Endothelial cell of umbilical vein (primary cell): ENCODE measurements at regions not wholly inside any gene's neighbourhood (a gene's known extent, or its start where the extent isn't known, plus 50 kb on each side); places are given as distances from the start of the nearest gene placed in this dataset.

Experiments
- BruUV-seq: library from RNA; stranded (reverse); fragments of 400-500 nt; replicated peaks from 2 replicates; lab custom pipeline; 2021; lab: Mats Ljungman, UMichigan
- CTCF ChIA-PET: fragments of 300-600, 350-600 bp; sonication (Branson Sonifier 250); formaldehyde crosslinking; loops from one replicate; lab custom pipeline; 2021; ENCODE audit warnings: antibody characterized with exemption, inconsistent platforms; lab: Charles Lee
- POLR2A ChIA-PET: fragments of 300-600, 350-600 bp; sonication (Branson Sonifier 250); formaldehyde crosslinking; loops from one replicate; lab custom pipeline; 2021; ENCODE audit warnings: antibody characterized with exemption, inconsistent platforms; lab: Charles Lee
- DNase-seq: peaks from one replicate; pipeline ENCODE4 v3.0.0-alpha.2; 2011; ENCODE audit warnings: low read depth, low spot score
- FAIRE-seq: peaks from 2 replicates; lab custom pipeline; 2011; peaks lifted over from hg19 to GRCh38; lab: Jason Lieb, UNC
- H2AFZ ChIP-seq: 2 replicates; pipeline ENCODE4 v1.6.0; 2012; ENCODE audit warnings: low read depth, low read length, control low read depth, inconsistent platforms
- H3K27ac ChIP-seq: 2 replicates; pipeline ENCODE4 v1.5.1; 2011; ENCODE audit warnings: low read depth, mild to moderate bottlenecking, control low read depth, low read length, moderate library complexity; ENCODE audit not compliant: insufficient read depth
- H3K27me3 ChIP-seq, 2 experiments: 2 replicates each; pipeline versions ENCODE4 v1.6.0 to v1.6.1; 2011; ENCODE audit warnings: low read length in 2 of 2, mixed read lengths in 1 of 2; ENCODE audit not compliant: control insufficient read depth in 2 of 2, insufficient read depth in 2 of 2
- H3K36me3 ChIP-seq, 2 experiments: 2 replicates in 1 of 2; 3 replicates in 1 of 2; pipeline ENCODE4 v1.5.1; 2011; ENCODE audit warnings: low read length in 2 of 2, mild to moderate bottlenecking in 1 of 2, moderate library complexity in 1 of 2; ENCODE audit not compliant: control insufficient read depth in 2 of 2, insufficient read depth in 2 of 2; ENCODE audit errors: extremely low read depth in 1 of 2
- H3K4me1 ChIP-seq: 3 replicates; pipeline ENCODE4 v1.5.1; 2011; ENCODE audit warnings: mild to moderate bottlenecking, low read length; ENCODE audit not compliant: control insufficient read depth, insufficient read depth; ENCODE audit errors: extremely low read depth
- H3K4me2 ChIP-seq: 2 replicates; pipeline ENCODE4 v1.6.1; 2011; ENCODE audit warnings: low read length, control low read depth, mixed read lengths; ENCODE audit not compliant: insufficient read depth
- H3K4me3 ChIP-seq, 3 experiments: fragments of 200-600 bp in 1 of 3; sonication (generic), shearing (Covaris generic) in 1 of 3; replicated peaks in 1 of 3; 2 replicates each; pipeline ENCODE4 v1.5.1; 2011 to 2016; ENCODE audit warnings: control low read depth in 3 of 3, low read length in 3 of 3, mild to moderate bottlenecking in 2 of 3, inconsistent platforms in 1 of 3, low read depth in 1 of 3, moderate library complexity in 1 of 3; ENCODE audit not compliant: insufficient read depth in 1 of 3
- H3K79me2 ChIP-seq: 2 replicates; pipeline ENCODE4 v1.6.0; 2012; ENCODE audit warnings: low read length, inconsistent platforms; ENCODE audit not compliant: control insufficient read depth, insufficient read depth
- H3K9ac ChIP-seq: replicated peaks from 2 replicates; pipeline ENCODE3; 2011; ENCODE audit warnings: low read length, control low read depth; ENCODE audit not compliant: insufficient read depth; ENCODE audit errors: extremely low read depth
- H3K9me1 ChIP-seq: replicated peaks from 3 replicates; pipeline ENCODE4 v1.6.0; 2011; ENCODE audit warnings: mild to moderate bottlenecking, low read length; ENCODE audit not compliant: control insufficient read depth, insufficient read depth; ENCODE audit errors: extremely low read depth
- H3K9me3 ChIP-seq: replicated peaks from 2 replicates; pipeline ENCODE4 v1.5.1; 2012; ENCODE audit warnings: low read length, inconsistent platforms; ENCODE audit not compliant: control insufficient read depth, insufficient read depth
- H4K20me1 ChIP-seq: replicated peaks from 2 replicates; pipeline ENCODE3; 2011; ENCODE audit warnings: mild to moderate bottlenecking, low read length; ENCODE audit not compliant: control insufficient read depth, insufficient read depth; ENCODE audit errors: extremely low read depth
- CTCF ChIP-seq, 2 donors: IDR thresholded peaks; 1 replicate in 1 of 2; 2 replicates in 1 of 2; pipeline ENCODE4 v1.5.1; 2011; ENCODE audit warnings: low read length in 2 of 2, mild to moderate bottlenecking in 2 of 2, moderate library complexity in 2 of 2, control low read depth in 1 of 2, inconsistent platforms in 1 of 2, low read depth in 1 of 2; ENCODE audit not compliant: insufficient read depth in 1 of 2; ENCODE audit errors: extremely low read depth in 1 of 2
- EZH2 ChIP-seq: IDR thresholded peaks from 2 replicates; pipeline ENCODE4 v1.6.1; 2012; ENCODE audit warnings: borderline replicate concordance, low read depth, mild to moderate bottlenecking, moderate library complexity, low read length, inconsistent platforms; ENCODE audit not compliant: severe bottlenecking
- FOS ChIP-seq: IDR thresholded peaks from 2 replicates; pipeline ENCODE4 v1.6.1; 2011; ENCODE audit warnings: mild to moderate bottlenecking, low read length, moderate library complexity, borderline replicate concordance; ENCODE audit not compliant: insufficient read depth
- GATA2 ChIP-seq: IDR thresholded peaks from 2 replicates; pipeline ENCODE4 v1.7.0; 2011; ENCODE audit warnings: low read depth, mild to moderate bottlenecking, moderate library complexity, mixed read lengths, low read length; ENCODE audit not compliant: insufficient read length, insufficient read depth
- JUN ChIP-seq: IDR thresholded peaks from 2 replicates; pipeline ENCODE4 v1.6.1; 2011; ENCODE audit warnings: borderline replicate concordance, low read depth; ENCODE audit not compliant: insufficient read length, insufficient read depth
- MAX ChIP-seq: IDR thresholded peaks from 2 replicates; pipeline ENCODE4 v1.6.1; 2011; ENCODE audit not compliant: insufficient read depth, insufficient read length
- MYC ChIP-seq: IDR thresholded peaks from one replicate; pipeline ENCODE4 v1.6.1; 2011; ENCODE audit warnings: mild to moderate bottlenecking, low read depth, low read length
- POLR2A ChIP-seq: IDR thresholded peaks from 2 replicates; pipeline ENCODE4 v1.6.1; 2012; ENCODE audit warnings: low read depth, mild to moderate bottlenecking, control low read depth, low read length
- POLR2AphosphoS5 ChIP-seq: IDR thresholded peaks from 2 replicates; pipeline ENCODE4 v1.6.1; 2012; ENCODE audit warnings: low read depth, mild to moderate bottlenecking, control low read depth, low read length, moderate library complexity; ENCODE audit not compliant: insufficient read depth
- dilution Hi-C: fragments of 300-500 bp; cut with MboI; formaldehyde crosslinking; loops from one replicate; pipeline ENCODE4 v1.15.0; 2019; ENCODE audit warnings: low sequenced_read_pairs; ENCODE audit not compliant: extremely low pct_ligation_motif_present
- intact Hi-C: fragments of 100-400 bp; cut with micrococcal nuclease; formaldehyde crosslinking; loops from one replicate; pipeline ENCODE4 v1.10.0; 2022

- no peaks in the 10 kb centered on the region for H4K20me1 ChIP-seq
- DNase-seq, result no peak
- no peak overlapping the region for H3K4me2 ChIP-seq
- no peak overlapping the region for H2AFZ ChIP-seq
- peaks cover 0 to 4% of the 10 kb centered on the region in 2 experiments for H3K27me3 ChIP-seq
- no peaks in the 10 kb centered on the region for H3K36me3 ChIP-seq
- dilution Hi-C loops, result no loop called here
- no peak for TF ChIP-seq MAX
- no peak for TF ChIP-seq CTCF (IDR thresholded peaks at IDR 0.05; ENCODE audit: extremely low read depth in 1 of 2, insufficient read depth in 1 of 2, low read depth in 1 of 2, low read length in 2 of 2)
- TF ChIP-seq EZH2, result no peak
- no peak for TF ChIP-seq FOS
- TF ChIP-seq GATA2, result no peak
- no peak for TF ChIP-seq MYC
- no peak for TF ChIP-seq POLR2A
- TF ChIP-seq JUN, result no peak
- no peak for TF ChIP-seq POLR2AphosphoS5
- POLR2A ChIA-PET, result no interaction called here
- no peak for FAIRE-seq
- no peak overlapping the region for H3K9ac ChIP-seq
- no peaks in the 10 kb centered on the region for H3K4me1 ChIP-seq
- H3K9me1 ChIP-seq, result no peaks in the 10 kb centered on the region
- intact Hi-C loops, result no loop called here
- H3K4me3 ChIP-seq, result no peak overlapping the region
- no TSS peak for BruUV-seq
- H3K9me3 ChIP-seq, result no peaks in the 10 kb centered on the region
- no peaks in the 10 kb centered on the region for H3K79me2 ChIP-seq
- no peak overlapping the region for H3K27ac ChIP-seq
- CTCF ChIA-PET, result no interaction called here
Measured at GRCh38 chr2:35915261-35915660, 440.3 kb upstream of the CRIM1 start.
